Mesenchymal stem cell (in vitro differentiated cells and primary cell): ENCODE measurements at regions not wholly inside any gene's neighbourhood (a gene's known extent, or its start where the extent isn't known, plus 50 kb on each side); places are given as distances from the start of the nearest gene placed in this dataset.
A peak's percentile ranks its signal among the peaks of the same experiment; 100 is the strongest.

ENCODE experiments used
- DNase-seq: peaks from one replicate; pipeline ENCODE4 v3.0.0-alpha.2; 2013
- H2AFZ ChIP-seq: one replicate; pipeline ENCODE4 v1.6.1; 2013; ENCODE audit warnings: low read depth, mild to moderate bottlenecking, control low read depth, inconsistent platforms, low read length, moderate library complexity
- H2AK5ac ChIP-seq: 2 replicates; pipeline ENCODE4 v1.6.1; 2013; ENCODE audit warnings: low read length, moderate library complexity, mild to moderate bottlenecking, inconsistent platforms; ENCODE audit not compliant: severe bottlenecking
- H2BK120ac ChIP-seq: one replicate; pipeline ENCODE4 v1.6.1; 2013; ENCODE audit warnings: low read depth, mild to moderate bottlenecking, inconsistent platforms, low read length, moderate library complexity
- H2BK12ac ChIP-seq, 2 experiments: one replicate each; pipeline ENCODE4 v1.6.1; 2013; ENCODE audit warnings: inconsistent platforms in 2 of 2, low read length in 2 of 2, mild to moderate bottlenecking in 2 of 2, moderate library complexity in 2 of 2, control low read depth in 1 of 2
- H2BK15ac ChIP-seq: one replicate; pipeline ENCODE4 v1.6.1; 2013; ENCODE audit warnings: mild to moderate bottlenecking, low read depth, inconsistent platforms; ENCODE audit not compliant: poor library complexity, severe bottlenecking
- H2BK5ac ChIP-seq: 2 replicates; pipeline ENCODE4 v1.6.1; 2013; ENCODE audit warnings: low read depth, mild to moderate bottlenecking, low read length, control low read depth, inconsistent platforms; ENCODE audit not compliant: poor library complexity, severe bottlenecking
- H3K14ac ChIP-seq, 2 experiments: one replicate each; pipeline ENCODE4 v1.6.1; 2013; ENCODE audit warnings: inconsistent platforms in 2 of 2, low read length in 2 of 2, control low read depth in 1 of 2, mild to moderate bottlenecking in 1 of 2, moderate library complexity in 1 of 2
- H3K18ac ChIP-seq, 2 experiments: one replicate each; pipeline ENCODE4 v1.6.1; 2013; ENCODE audit warnings: inconsistent platforms in 2 of 2, low read length in 2 of 2, control low read depth in 1 of 2, low read depth in 1 of 2, mild to moderate bottlenecking in 1 of 2
- H3K23ac ChIP-seq, 2 experiments: one replicate each; pipeline ENCODE4 v1.6.1; 2013; ENCODE audit warnings: inconsistent platforms in 2 of 2, low read length in 2 of 2, mild to moderate bottlenecking in 2 of 2, moderate library complexity in 2 of 2, control low read depth in 1 of 2
- H3K27ac ChIP-seq: 2 replicates; pipeline ENCODE4 v1.5.1; 2013; ENCODE audit warnings: mild to moderate bottlenecking, moderate library complexity, low read length, control low read depth, inconsistent platforms; ENCODE audit not compliant: poor library complexity, severe bottlenecking
- H3K27me3 ChIP-seq, 2 experiments: 2 replicates each; pipeline versions ENCODE4 v1.6.1 to v1.7.0; 2013; ENCODE audit warnings: low read length in 2 of 2, mild to moderate bottlenecking in 2 of 2, moderate library complexity in 2 of 2, control low read depth in 1 of 2, inconsistent platforms in 1 of 2; ENCODE audit not compliant: control insufficient read depth in 1 of 2, insufficient read depth in 1 of 2
- H3K36me3 ChIP-seq, 2 experiments: 2 replicates each; pipeline versions ENCODE4 v1.6.1 to v1.7.0; 2013; ENCODE audit warnings: low read length in 2 of 2, control low read depth in 1 of 2, inconsistent platforms in 1 of 2, low read depth in 1 of 2, mild to moderate bottlenecking in 1 of 2; ENCODE audit not compliant: insufficient read depth in 2 of 2, control insufficient read depth in 1 of 2
- H3K4ac ChIP-seq, 2 experiments: one replicate each; pipeline ENCODE4 v1.6.1; 2013; ENCODE audit warnings: inconsistent platforms in 2 of 2, low read length in 2 of 2, mild to moderate bottlenecking in 2 of 2, moderate library complexity in 2 of 2, control low read depth in 1 of 2, low read depth in 1 of 2
- H3K4me1 ChIP-seq: 2 replicates; pipeline ENCODE4 v1.6.1; 2013; ENCODE audit warnings: low read depth, low read length, control low read depth; ENCODE audit not compliant: control insufficient read depth, insufficient read depth
- H3K4me2 ChIP-seq: 2 replicates; pipeline ENCODE4 v1.6.1; 2013; ENCODE audit warnings: low read length, mild to moderate bottlenecking, inconsistent platforms; ENCODE audit not compliant: poor library complexity, severe bottlenecking
- H3K4me3 ChIP-seq, 2 experiments: 2 replicates each; pipeline versions ENCODE4 v1.5.1 to v1.7.0; 2013; ENCODE audit warnings: low read length in 2 of 2, mild to moderate bottlenecking in 2 of 2, control low read depth in 1 of 2, low read depth in 1 of 2; ENCODE audit not compliant: insufficient read depth in 1 of 2
- H3K79me1 ChIP-seq: replicated peaks from 2 replicates; pipeline ENCODE4 v1.6.1; 2013; ENCODE audit warnings: mild to moderate bottlenecking, control low read depth, low read length, inconsistent platforms; ENCODE audit not compliant: poor library complexity, severe bottlenecking
- H3K9ac ChIP-seq: 2 replicates; pipeline ENCODE4 v1.7.0; 2013; ENCODE audit warnings: mild to moderate bottlenecking, low read length, moderate library complexity
- H3K9me3 ChIP-seq: 2 replicates; pipeline ENCODE4 v1.7.0; 2013; ENCODE audit warnings: mild to moderate bottlenecking, low read length; ENCODE audit not compliant: control insufficient read depth
- H4K8ac ChIP-seq: one replicate; pipeline ENCODE4 v1.6.1; 2013; ENCODE audit warnings: inconsistent platforms, mild to moderate bottlenecking, low read length, moderate library complexity
- H4K91ac ChIP-seq: one replicate; pipeline ENCODE4 v1.6.1; 2013; ENCODE audit warnings: mild to moderate bottlenecking, low read length, inconsistent platforms
- WGBS: methylation state at CpG from one replicate; pipeline ENCODE4 v1.1.7; 2013; ENCODE audit warnings: mixed read lengths; 5-methylcytosine and 5-hydroxymethylcytosine counted together

DNA sequence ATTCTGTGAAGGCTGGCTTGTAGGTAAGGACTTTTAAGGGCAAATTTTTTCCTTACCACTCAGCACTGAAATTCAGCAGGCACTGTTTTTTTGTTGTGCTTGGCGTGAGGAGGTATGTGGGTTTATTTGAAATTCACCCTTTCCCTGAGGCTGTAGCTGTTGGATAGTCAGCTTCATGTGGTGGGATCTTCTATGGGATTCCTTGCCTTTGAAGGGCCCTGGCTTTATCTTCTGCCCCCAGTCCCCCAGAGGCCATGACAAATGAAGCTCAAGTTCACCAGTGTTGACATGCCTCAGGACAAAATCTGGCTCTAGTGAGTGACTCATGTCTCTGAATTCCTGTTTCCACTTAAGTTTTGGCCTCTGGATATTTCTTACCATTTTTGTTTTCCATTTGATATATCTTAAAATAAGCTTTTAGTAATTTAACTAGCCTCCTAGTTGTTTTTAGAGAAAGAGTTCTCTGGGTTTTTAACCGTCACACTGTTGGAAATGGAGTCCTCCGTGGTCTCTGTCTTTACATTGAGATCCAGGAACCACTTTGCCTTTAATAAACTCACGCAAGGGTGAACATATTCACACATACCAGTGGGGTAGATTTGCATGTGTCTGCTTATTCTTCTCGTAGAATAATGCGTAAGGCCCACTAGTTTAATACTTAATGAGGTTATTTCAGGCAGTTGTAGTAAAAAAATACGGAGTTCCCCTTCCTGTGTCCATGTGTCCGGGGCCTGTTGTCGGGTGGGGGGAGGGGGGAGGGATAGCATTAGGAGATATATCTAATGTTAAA, 211.1 kb upstream of the FAM98A start:
- H3K79me1 ChIP-seq, result no peaks in the 10 kb centered on the region
- H3K4me1 ChIP-seq, result no peaks in the 10 kb centered on the region
- DNase-seq, result peak; percentile 5
- H3K18ac ChIP-seq, result no peak overlapping the region
- H3K36me3 ChIP-seq, result no peaks in the 10 kb centered on the region
- peak overlapping the region; percentile 47 for H3K27ac ChIP-seq
- H3K4me2 ChIP-seq, result no peak overlapping the region
- H2AFZ ChIP-seq, result no peak overlapping the region
- H3K4ac ChIP-seq, result no peak overlapping the region
- WGBS, result 83% methylated on average over 9 of the region's 9 CpGs
- H2BK15ac ChIP-seq, result no peak overlapping the region
- H3K14ac ChIP-seq, result no peak overlapping the region
- peak overlapping the region; percentile 71 for H3K9ac ChIP-seq
- no peak overlapping the region for H2BK5ac ChIP-seq
- H2BK120ac ChIP-seq, result no peak overlapping the region
- H4K91ac ChIP-seq, result no peak overlapping the region
- H3K27me3 ChIP-seq, result no peaks in the 10 kb centered on the region
- H3K4me3 ChIP-seq, result no peak overlapping the region
- no peak overlapping the region for H4K8ac ChIP-seq
- H3K23ac ChIP-seq, result no peak overlapping the region
- H3K9me3 ChIP-seq, result no peaks in the 10 kb centered on the region
- no peak overlapping the region for H2BK12ac ChIP-seq
- no peak overlapping the region for H2AK5ac ChIP-seq

DNA sequence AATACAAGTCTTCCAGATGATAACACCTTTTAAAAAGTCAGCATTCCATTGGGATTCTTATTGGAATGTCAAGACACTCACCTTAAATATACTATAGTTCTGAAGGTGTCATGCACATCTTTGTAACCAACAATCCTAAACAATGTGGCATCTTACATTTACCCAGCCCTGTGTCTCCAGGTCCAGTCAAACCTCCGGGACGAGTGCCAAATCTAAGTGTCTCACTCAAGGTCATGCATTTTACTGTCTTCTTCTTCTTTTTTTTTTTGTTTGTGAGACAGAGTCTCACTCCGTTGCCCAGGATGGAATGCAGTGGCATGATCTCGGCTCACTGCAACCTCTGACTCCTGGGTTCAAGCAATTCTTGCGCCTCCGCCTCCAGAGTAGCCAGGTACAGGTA, 206.9 kb upstream of the FAM98A start:
- Histone ChIP-seq H2BK5ac (no peak overlapping the region), H3K18ac (no peak overlapping the region), H3K27me3 (no peaks in the 10 kb centered on the region), H2BK15ac (no peak overlapping the region), H4K8ac (no peak overlapping the region), H3K27ac (no peak overlapping the region), H3K9me3 (no peaks in the 10 kb centered on the region), H3K23ac (no peak overlapping the region), H3K9ac (no peak overlapping the region), H3K4ac (no peak overlapping the region), H3K4me3 (no peak overlapping the region), H2BK120ac (no peak overlapping the region), H2AFZ (no peak overlapping the region), H3K4me1 (no peaks in the 10 kb centered on the region), H2BK12ac (no peak overlapping the region), H3K36me3 (no peaks in the 10 kb centered on the region), H4K91ac (no peak overlapping the region), H3K4me2 (no peak overlapping the region), H2AK5ac (no peak overlapping the region), H3K79me1 (no peaks in the 10 kb centered on the region), H3K14ac (no peak overlapping the region)
- DNase-seq, result no peak
- WGBS, result 93% methylated on average over 6 of the region's 6 CpGs

DNA sequence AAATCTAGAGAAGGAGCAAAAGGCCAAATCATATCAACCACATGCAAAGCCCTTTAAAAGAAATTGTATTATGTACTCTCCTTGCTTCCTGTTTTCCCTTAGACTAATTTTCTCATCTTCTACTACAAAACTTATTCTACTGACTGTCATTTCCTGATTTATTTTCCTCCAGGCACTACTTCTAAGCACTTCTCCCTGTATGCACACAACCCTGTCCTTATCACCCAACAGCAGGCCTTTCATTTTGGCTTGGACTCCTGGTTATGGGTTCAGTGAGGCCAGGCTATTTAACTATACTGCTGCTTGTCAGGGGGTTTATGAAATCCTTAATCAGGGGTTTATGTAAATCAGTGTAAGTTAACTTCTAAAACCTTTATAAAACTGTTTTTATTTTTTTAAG, 205.1 kb upstream of the FAM98A start:
- Histone ChIP-seq H3K79me1 (no peaks in the 10 kb centered on the region), H4K91ac (no peak overlapping the region), H3K4me2 (no peak overlapping the region), H2AFZ (no peak overlapping the region), H3K23ac (no peak overlapping the region), H3K14ac (no peak overlapping the region), H2BK120ac (no peak overlapping the region), H2BK12ac (no peak overlapping the region), H4K8ac (no peak overlapping the region), H3K4ac (no peak overlapping the region), H3K9ac (no peak overlapping the region), H3K27me3 (no peaks in the 10 kb centered on the region), H3K4me1 (no peaks in the 10 kb centered on the region), H2BK5ac (no peak overlapping the region), H3K18ac (no peak overlapping the region), H3K4me3 (no peak overlapping the region), H3K36me3 (no peaks in the 10 kb centered on the region), H3K9me3 (no peaks in the 10 kb centered on the region), H3K27ac (no peak overlapping the region), H2BK15ac (no peak overlapping the region), H2AK5ac (no peak overlapping the region)
- DNase-seq, result no peak

DNA sequence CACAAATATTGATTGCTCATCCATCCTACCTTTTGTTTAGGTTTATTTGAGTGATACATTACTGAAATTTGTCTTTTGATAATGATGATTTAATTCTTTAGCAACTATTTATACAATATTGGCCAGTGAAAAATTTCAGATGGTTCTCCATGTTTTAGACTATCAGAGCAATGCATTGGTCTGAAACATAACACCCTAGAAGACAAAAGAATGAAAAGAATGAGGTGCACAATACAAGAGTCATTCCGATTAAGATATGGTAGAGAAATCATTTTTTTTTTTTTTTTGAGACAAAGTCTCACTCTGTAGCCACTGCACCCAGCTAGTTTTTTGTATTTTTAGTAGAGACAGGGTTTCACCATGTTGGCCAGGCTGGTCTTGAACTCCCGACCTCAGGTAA, 197.4 kb upstream of the FAM98A start:
- no peak overlapping the region for H2AK5ac ChIP-seq
- H3K4me2 ChIP-seq, result no peak overlapping the region
- no peaks in the 10 kb centered on the region for H3K9me3 ChIP-seq
- H3K27me3 ChIP-seq, result no peaks in the 10 kb centered on the region
- no peak overlapping the region for H3K18ac ChIP-seq
- no peak overlapping the region for H2BK5ac ChIP-seq
- no peak overlapping the region for H3K14ac ChIP-seq
- H3K23ac ChIP-seq, result no peak overlapping the region
- no peak overlapping the region for H3K4me3 ChIP-seq
- H2BK15ac ChIP-seq, result no peak overlapping the region
- 92% methylated on average over 1 of the region's 2 CpGs for WGBS
- H2AFZ ChIP-seq, result no peak overlapping the region
- no peak overlapping the region for H3K27ac ChIP-seq
- H4K8ac ChIP-seq, result no peak overlapping the region
- DNase-seq, result no peak
- no peak overlapping the region for H4K91ac ChIP-seq
- H2BK120ac ChIP-seq, result no peak overlapping the region
- H3K36me3 ChIP-seq, result no peaks in the 10 kb centered on the region
- no peaks in the 10 kb centered on the region for H3K4me1 ChIP-seq
- H3K4ac ChIP-seq, result no peak overlapping the region
- no peak overlapping the region for H3K9ac ChIP-seq
- no peak overlapping the region for H2BK12ac ChIP-seq
- no peaks in the 10 kb centered on the region for H3K79me1 ChIP-seq
